OCI-M1 (cell line): ENCODE measurements at regions not wholly inside any gene's neighbourhood (a gene's known extent, or its start where the extent isn't known, plus 50 kb on each side); places are given as distances from the start of the nearest gene placed in this dataset.
"Not testable (repeated sequence)": the region's sequence is repeated elsewhere in the genome, so short reads cannot be mapped to it uniquely, and the experiment has no call there.

ENCODE experiments used
- DNase-seq: peaks from one replicate; lab custom pipeline; 2025; lab: John Stamatoyannopoulos, UW

GRCh38 chr19:27884376-27884775, 1328.6 kb downstream of the UQCRFS1 start:
- no peak for DNase-seq

- no peak for DNase-seq
These were observed 1331.7 kb downstream of the UQCRFS1 start for GRCh38 chr19:27881213-27881612.

DNA sequence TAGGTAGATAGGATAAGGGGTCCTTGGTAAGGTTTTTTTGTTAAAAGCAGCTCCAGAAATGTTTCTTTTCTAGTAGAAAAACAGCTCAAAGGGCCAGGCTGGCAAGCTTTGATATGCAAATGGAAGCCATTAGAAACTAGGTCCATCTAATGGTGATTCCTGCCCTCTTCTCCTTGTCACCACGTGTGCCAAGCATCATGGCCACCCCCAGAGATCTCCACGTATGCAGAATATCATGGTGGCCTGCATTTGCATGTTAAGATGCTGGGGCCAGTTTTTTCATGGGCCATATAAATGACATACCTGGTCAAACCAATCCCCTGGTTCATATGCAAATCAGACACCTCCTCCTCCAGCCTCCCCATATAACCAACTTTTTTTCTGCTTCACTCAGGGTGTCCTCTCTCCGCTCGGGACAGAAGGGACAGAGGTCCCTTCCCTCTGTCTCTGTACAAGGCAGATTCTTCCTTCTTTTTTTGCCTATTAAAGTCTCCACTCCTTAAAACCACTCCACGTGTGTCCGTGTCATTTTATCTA, 1335.9 kb downstream of the UQCRFS1 start:
- no peak for DNase-seq

DNA sequence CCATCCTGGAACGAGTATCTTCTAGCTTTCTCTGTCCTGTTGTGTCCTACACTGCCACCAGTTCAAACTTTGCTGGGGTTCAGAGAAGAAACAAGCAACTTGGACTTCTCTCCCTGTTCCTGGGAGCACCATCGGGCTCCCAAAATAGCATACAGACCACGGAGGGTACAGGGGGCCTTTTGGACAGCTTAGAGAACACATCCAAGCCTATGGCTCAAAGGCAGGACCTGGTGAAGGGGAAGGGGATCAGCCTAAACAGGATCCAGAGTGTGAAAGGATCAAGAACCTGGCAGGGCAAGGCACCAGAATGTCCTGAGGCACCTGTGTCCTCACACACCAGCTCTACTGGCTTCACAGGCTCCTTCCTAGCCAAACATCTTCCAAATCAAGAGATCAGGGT, 1336.5 kb downstream of the UQCRFS1 start:
- no peak for DNase-seq

DNA sequence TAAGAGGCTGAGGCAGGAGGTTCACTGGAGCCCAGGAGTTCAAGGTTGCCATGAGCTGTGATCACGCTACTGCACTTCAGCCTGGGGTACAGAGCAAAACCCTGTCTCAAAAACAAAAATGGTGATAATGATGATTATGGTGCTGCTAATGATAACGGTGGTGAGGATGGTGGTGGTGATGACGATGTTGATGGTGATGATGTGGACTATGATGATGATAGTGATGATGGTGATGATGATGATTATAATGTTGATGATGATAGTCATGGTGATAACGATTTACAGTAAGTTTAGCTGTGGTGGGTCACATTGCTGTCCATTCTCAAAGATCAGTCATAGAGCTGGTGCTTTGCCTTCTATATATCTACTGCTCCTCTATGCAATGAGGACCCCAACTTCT, 1340.6 kb downstream of the UQCRFS1 start:
- DNase-seq, result no peak

DNA sequence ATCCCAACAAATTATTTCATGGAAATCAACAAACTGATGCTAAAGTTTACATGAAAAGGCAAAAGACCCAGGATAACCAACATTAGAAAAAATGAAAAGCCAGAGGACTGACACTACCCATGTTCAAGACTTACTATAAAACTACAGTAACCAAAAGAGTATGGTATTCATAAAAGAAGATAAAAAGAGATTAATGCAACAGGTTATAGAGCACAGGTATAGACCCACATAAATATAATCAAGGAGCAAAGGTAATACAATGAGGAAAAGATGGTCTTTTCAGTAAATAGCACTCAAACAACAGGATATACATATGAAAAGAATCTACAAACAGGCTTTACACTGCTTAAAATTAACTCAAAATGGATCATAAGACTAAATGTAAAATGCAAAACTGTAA, 1342.7 kb downstream of the UQCRFS1 start:
- no peak for DNase-seq

- DNase-seq, result no peak
These were observed 1344.9 kb downstream of the UQCRFS1 start for GRCh38 chr19:27868007-27868406.

GRCh38 chr19:27865927-27866777, 1346.8 kb downstream of the UQCRFS1 start:
- DNase-seq, result no peak

DNA sequence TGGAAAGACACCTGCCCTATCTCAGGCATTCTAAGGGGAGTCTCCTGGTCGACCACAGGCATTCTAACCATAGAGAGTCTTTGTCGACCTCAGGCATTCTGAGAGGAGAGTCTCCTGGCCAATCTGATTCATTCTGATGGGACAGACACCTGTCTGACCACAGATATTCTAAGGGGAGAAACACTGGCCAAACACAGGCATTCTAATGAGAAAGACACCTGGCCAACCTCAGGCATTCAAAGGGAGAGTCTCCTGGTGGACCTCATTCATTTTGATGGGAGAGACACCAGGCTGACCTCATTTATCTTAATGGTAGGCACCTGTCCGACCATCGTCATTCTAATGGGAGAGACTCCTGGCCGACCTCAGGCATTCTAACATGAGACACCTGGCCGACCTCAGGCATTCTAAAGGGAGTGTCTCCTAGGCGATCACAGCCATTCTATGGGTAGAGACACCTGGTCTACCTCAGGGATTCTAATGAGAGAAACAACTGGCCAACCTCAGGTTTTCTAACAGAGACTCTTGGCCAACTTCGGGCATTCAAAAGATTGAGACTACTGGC, 1351.5 kb downstream of the UQCRFS1 start:
- DNase-seq, result no peak

GRCh38 chr19:27860309-27860934, 1352.5 kb downstream of the UQCRFS1 start:
- no peak for DNase-seq

- no peak for DNase-seq
These were observed 1353.3 kb downstream of the UQCRFS1 start for GRCh38 chr19:27859689-27860088.

GRCh38 chr19:27858981-27859581, 1353.9 kb downstream of the UQCRFS1 start:
- no peak for DNase-seq

GRCh38 chr19:27852931-27853330, 1360.0 kb downstream of the UQCRFS1 start:
- not testable (repeated sequence) for DNase-seq

DNA sequence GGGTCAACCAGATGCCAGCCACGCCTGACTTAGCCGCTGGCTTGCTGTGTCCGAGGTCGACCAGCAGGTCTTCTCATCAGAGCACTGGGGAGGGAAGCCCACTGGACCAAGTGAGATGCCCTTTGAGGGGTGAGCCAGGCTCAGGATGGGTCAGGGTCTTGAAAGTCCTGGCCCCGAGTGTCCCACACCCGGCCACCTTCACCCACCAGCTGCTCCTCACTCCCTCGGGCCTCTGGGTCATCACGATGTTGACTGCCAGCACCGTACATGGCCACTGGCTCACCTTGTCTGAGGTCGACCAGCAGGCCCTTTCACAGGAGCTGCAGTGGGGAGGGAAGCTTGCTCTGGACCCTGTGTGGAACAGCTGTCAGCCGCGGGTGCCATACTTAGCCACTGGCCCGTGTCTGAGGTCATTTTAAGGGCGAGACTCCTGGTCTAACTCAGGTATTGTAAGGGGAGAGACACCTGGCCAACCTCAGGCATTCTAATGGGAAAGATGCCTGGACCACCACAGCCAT, 1361.3 kb downstream of the UQCRFS1 start:
- DNase-seq, result no peak

DNA sequence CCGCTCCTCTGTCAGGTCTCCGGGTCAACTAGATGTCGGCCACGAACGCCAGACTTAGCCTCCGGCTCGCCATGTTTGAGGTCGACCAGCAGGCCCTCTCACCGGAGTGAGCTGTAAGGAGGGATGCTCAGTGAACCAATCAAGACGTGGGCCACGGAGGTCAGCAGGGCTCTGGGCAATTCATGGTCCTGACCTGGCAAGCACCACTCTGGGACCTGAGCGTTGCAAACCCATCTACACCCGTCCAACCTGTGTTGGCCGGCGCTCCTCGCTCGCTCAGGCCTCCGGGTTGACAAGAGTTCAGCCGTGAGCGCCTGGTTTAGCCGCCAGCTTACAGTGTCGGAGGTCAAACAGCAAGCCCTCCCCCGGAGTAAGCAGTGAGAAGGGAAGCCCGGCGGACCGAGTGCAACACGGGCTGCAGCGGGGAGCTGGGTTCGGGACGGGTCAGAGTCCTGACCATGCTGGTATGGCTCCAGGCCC, 1361.9 kb downstream of the UQCRFS1 start:
- no peak for DNase-seq

GRCh38 chr19:27846944-27847343, 1366.0 kb downstream of the UQCRFS1 start:
- DNase-seq, result no peak

DNA sequence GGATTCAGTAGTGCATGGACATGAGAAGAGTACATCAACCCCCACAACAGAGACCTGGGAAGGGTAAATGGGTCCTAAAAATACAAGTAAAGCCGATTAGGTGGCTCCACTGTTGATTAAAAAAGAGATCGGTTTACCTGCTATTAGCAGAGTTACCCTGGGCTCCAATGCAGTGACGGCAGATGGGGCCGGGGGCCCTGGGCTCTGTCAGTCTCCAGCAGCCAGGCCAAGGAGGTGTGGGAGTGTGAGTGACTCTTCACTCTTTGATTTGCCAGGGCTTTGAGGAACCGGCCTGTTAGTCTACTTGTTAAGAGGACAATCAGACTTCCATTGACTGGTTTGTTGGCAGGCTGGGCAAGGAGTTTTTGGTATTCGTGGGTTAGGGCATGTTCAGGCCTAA, 1368.7 kb downstream of the UQCRFS1 start:
- DNase-seq, result no peak

GRCh38 chr19:27843861-27844260, 1369.1 kb downstream of the UQCRFS1 start:
- DNase-seq, result no peak

DNA sequence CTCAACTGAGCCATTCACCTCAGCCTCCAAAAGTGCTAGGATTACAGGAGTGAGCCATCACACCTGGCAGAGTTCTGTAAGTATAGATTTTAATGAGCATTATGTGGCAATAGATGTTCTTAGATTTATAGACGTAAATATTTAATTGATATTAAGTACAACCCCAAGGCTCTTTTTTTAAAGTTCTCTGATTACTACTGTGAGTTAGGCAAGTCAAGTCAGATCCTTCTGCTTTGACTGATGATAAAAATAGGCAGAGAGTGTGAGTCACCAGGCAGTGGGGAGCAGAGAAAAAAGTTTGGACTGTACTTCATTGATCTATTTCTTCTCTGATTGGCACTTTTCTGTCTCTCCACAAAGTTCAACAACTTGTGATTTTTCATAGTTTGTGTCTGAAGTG, 1379.9 kb downstream of the UQCRFS1 start:
- no peak for DNase-seq

DNA sequence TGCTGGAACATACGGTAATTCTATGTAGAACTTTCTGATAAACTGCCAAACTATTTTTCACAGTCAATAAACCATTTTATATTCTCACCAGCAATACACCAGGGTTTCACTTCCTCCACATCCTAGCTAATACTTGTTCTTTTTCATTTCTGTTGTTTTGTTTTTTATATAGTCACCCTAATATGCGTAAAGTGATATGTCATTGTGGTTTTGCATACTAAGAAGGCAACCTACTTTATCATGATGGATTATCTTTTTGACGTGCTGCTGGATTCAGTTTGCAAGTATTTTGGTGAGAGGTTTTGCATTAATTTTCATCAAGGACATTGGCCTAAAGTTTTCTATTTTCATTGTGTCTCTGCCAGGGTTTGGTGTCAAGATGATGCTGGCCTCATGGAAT, 1384.1 kb downstream of the UQCRFS1 start:
- peak; percentile 46 for DNase-seq

DNA sequence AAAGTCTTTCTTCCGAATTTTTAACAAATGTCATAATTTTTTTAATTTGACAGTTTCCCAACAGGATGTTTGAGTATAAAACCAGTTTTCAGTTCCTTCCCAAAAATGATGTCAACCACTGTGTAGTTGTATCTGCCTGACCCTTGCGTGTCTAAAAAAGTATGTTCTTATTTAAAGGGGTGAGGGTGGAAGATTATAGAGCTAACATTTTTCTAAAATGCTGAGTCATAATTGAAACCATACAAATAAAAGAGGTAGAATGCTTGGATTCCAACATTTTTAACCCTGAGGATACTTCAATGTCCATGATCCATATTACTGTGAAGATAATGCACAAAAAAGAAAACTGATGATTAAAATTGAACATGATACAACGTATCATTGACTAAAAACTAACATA, 1388.8 kb downstream of the UQCRFS1 start:
- no peak for DNase-seq

- DNase-seq, result peak; percentile 15
These were observed 1390.6 kb downstream of the UQCRFS1 start for GRCh38 chr19:27822336-27822735.
